ENCODE measurements at regions not wholly inside any gene's neighbourhood (a gene's known extent, or its start where the extent isn't known, plus 50 kb on each side); places are given as distances from the start of the nearest gene placed in this dataset.

DNA sequence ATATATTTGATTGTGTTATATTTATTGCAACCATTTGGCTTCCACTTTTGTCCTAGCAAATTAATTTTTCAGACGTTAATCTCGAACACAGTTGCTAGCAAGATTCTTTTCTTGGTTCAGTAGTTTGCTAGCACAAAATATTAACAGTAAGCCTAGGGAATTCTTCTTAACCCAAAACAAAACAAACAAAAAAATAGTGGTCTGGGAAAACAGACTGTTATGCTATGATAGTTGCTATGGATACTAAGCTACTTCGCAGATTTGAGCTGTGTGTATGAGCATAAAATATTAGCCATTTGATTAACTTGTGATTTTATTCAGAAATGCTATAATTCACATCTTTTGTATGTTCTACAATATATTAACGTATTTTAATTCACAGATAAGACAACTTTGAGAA lies 541.5 kb upstream of the NETO1 start:
- 8 to 17% (median 12%) methylated on average over 4 of the region's 4 CpGs for WGBS, 3 donors
- no peak for DNase-seq

GRCh38 chr18:73408469-73408868 lies 540.7 kb upstream of the NETO1 start:
- H3K27me3 ChIP-seq: no peaks in the 10 kb centered on the region
- no peak overlapping the region for H3K27ac ChIP-seq
- DNase-seq: no peak
- H3K4me3 ChIP-seq: no peak overlapping the region
- TF ChIP-seq, protein P1, sequence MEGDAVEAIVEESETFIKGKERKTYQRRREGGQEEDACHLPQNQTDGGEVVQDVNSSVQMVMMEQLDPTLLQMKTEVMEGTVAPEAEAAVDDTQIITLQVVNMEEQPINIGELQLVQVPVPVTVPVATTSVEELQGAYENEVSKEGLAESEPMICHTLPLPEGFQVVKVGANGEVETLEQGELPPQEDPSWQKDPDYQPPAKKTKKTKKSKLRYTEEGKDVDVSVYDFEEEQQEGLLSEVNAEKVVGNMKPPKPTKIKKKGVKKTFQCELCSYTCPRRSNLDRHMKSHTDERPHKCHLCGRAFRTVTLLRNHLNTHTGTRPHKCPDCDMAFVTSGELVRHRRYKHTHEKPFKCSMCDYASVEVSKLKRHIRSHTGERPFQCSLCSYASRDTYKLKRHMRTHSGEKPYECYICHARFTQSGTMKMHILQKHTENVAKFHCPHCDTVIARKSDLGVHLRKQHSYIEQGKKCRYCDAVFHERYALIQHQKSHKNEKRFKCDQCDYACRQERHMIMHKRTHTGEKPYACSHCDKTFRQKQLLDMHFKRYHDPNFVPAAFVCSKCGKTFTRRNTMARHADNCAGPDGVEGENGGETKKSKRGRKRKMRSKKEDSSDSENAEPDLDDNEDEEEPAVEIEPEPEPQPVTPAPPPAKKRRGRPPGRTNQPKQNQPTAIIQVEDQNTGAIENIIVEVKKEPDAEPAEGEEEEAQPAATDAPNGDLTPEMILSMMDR (IDR thresholded peaks at IDR 0.05): no peak
- TF ChIP-seq POLR2A (IDR thresholded peaks at IDR 0.05) (no peak), EP300 (IDR thresholded peaks at IDR 0.05) (no peak)
- H3K4me1 ChIP-seq (ENCODE audit: insufficient read depth): no peaks in the 10 kb centered on the region
- 59 to 61% (median 59%) methylated on average over 5 of the region's 5 CpGs for WGBS, 3 donors
- no peaks in the 10 kb centered on the region for H3K9me3 ChIP-seq
- intact Hi-C loops (cut with DNase I): no loop called here
- H3K36me3 ChIP-seq: no peaks in the 10 kb centered on the region

More for the DNA sequence above, 541.5 kb upstream of the NETO1 start:
- Histone ChIP-seq H3K4me1 (ENCODE audit: insufficient read depth) (no peaks in the 10 kb centered on the region), H3K36me3 (no peaks in the 10 kb centered on the region), H3K27ac (no peak overlapping the region), H3K9me3 (no peaks in the 10 kb centered on the region), H3K27me3 (no peaks in the 10 kb centered on the region), H3K4me3 (no peak overlapping the region)
- intact Hi-C loops (cut with DNase I): no loop called here
- TF ChIP-seq, protein P1 (IDR thresholded peaks at IDR 0.05): no peak
- TF ChIP-seq EP300 (IDR thresholded peaks at IDR 0.05) (no peak), POLR2A (IDR thresholded peaks at IDR 0.05) (no peak)

GRCh38 chr18:73407506-73407905 lies 539.7 kb upstream of the NETO1 start:
- WGBS, 3 donors: 0 to 5% (median 0%) methylated on average over 1 of the region's 1 CpG

GRCh38 chr18:73384246-73384645 lies 516.5 kb upstream of the NETO1 start:
- H3K27me3 ChIP-seq: no peaks in the 10 kb centered on the region
- no peak for DNase-seq
- intact Hi-C loops (cut with DNase I): no loop called here
- WGBS, 3 donors: 65 to 78% (median 67%) methylated on average over 4 of the region's 4 CpGs
- no peak for TF ChIP-seq POLR2A (IDR thresholded peaks at IDR 0.05)
- H3K9me3 ChIP-seq: no peaks in the 10 kb centered on the region
- no peak overlapping the region for H3K27ac ChIP-seq
- no peaks in the 10 kb centered on the region for H3K36me3 ChIP-seq
- H3K4me1 ChIP-seq (ENCODE audit: insufficient read depth): no peaks in the 10 kb centered on the region
- H3K4me3 ChIP-seq: no peak overlapping the region

More at GRCh38 chr18:73407506-73407905, 539.7 kb upstream of the NETO1 start:
- H3K9me3 ChIP-seq: no peaks in the 10 kb centered on the region
- H3K4me1 ChIP-seq (ENCODE audit: insufficient read depth): no peaks in the 10 kb centered on the region
- intact Hi-C loops (cut with DNase I): no loop called here
- no peaks in the 10 kb centered on the region for H3K36me3 ChIP-seq
- H3K27ac ChIP-seq: no peak overlapping the region
- no peaks in the 10 kb centered on the region for H3K27me3 ChIP-seq
- H3K4me3 ChIP-seq: no peak overlapping the region
- TF ChIP-seq, protein P1 (IDR thresholded peaks at IDR 0.05): no peak
- TF ChIP-seq POLR2A (IDR thresholded peaks at IDR 0.05) (no peak), EP300 (IDR thresholded peaks at IDR 0.05) (no peak)
- no peak for DNase-seq

DNA sequence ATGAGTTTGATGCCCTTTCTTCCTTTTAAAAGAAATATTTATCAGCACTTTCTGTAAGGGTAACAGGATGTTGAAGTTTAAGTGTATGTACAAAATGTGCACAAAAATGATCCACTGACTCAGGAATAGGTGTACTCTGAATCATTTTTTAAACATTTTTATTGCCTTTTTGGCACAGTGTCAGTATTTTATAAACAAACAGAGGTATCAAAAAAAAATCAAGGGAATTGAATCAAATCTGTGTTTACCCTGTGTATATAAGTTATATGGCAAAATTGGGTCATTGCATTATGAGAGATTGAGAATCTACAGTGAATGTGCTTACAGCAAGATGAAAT lies 513.9 kb upstream of the NETO1 start:
- H3K27me3 ChIP-seq: no peaks in the 10 kb centered on the region
- no peaks in the 10 kb centered on the region for H3K36me3 ChIP-seq
- TF ChIP-seq, protein P1 (IDR thresholded peaks at IDR 0.05): no peak
- TF ChIP-seq EP300 (IDR thresholded peaks at IDR 0.05): no peak
- no peak for TF ChIP-seq POLR2A (IDR thresholded peaks at IDR 0.05)
- no peaks in the 10 kb centered on the region for H3K4me1 ChIP-seq (ENCODE audit: insufficient read depth)
- H3K27ac ChIP-seq: no peak overlapping the region
- H3K9me3 ChIP-seq: no peaks in the 10 kb centered on the region
- intact Hi-C loops (cut with DNase I): no loop called here
- no peak for DNase-seq
- H3K4me3 ChIP-seq: no peak overlapping the region
